ENCODE measurements at regions not wholly inside any gene's neighbourhood (a gene's known extent, or its start where the extent isn't known, plus 50 kb on each side); places are given as distances from the start of the nearest gene placed in this dataset.

DNA sequence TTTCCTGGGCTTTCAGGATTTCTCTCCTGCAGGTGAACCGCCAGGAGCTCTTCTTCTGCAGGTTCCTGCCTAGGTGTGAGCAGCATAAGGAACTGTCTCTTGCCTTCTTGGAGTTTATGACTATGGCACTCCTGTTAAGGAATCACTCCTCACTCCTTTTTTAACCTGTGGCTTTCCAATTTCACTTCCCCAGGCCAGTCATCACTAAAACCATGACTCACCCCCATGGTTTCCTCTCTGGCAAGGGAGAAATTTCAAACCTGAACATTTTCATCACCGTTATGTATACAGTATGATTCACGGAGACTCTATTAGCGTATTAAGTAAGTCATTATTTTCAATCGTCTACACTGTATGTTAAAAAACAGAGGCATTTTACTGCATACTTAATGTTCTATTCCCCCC lies 78.2 kb upstream of the ARID1B start:
- TF ChIP-seq, protein P1, sequence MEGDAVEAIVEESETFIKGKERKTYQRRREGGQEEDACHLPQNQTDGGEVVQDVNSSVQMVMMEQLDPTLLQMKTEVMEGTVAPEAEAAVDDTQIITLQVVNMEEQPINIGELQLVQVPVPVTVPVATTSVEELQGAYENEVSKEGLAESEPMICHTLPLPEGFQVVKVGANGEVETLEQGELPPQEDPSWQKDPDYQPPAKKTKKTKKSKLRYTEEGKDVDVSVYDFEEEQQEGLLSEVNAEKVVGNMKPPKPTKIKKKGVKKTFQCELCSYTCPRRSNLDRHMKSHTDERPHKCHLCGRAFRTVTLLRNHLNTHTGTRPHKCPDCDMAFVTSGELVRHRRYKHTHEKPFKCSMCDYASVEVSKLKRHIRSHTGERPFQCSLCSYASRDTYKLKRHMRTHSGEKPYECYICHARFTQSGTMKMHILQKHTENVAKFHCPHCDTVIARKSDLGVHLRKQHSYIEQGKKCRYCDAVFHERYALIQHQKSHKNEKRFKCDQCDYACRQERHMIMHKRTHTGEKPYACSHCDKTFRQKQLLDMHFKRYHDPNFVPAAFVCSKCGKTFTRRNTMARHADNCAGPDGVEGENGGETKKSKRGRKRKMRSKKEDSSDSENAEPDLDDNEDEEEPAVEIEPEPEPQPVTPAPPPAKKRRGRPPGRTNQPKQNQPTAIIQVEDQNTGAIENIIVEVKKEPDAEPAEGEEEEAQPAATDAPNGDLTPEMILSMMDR (IDR thresholded peaks at IDR 0.05): no peak
- TF ChIP-seq POLR2AphosphoS5 (IDR thresholded peaks at IDR 0.05): no peak
- TF ChIP-seq EP300 (IDR thresholded peaks at IDR 0.05): no peak
- TF ChIP-seq POLR2A (IDR thresholded peaks at IDR 0.05; ENCODE audit: low read depth): no peak

Measured in esophagus muscularis mucosa (tissue), 4 donors.